ENCODE measurements at regions not wholly inside any gene's neighbourhood (a gene's known extent, or its start where the extent isn't known, plus 50 kb on each side); places are given as distances from the start of the nearest gene placed in this dataset.

- no peak for TF ChIP-seq CTCF (IDR thresholded peaks at IDR 0.05; ENCODE audit: insufficient read depth, low read depth, low read length)
- no peak for TF ChIP-seq EZH2 (IDR thresholded peaks at IDR 0.05; ENCODE audit: insufficient read depth, low read length)
These were observed 206.7 kb upstream of the RFC3 start for GRCh38 chr13:33611121-33611805.
